Activated naive CD8-positive, alpha-beta T cell treated with anti-CD3 and anti-CD28 coated beads, Interleukin-2, amount 50 U/mL, for 24 hours (primary cell): ENCODE measurements at regions not wholly inside any gene's neighbourhood (a gene's known extent, or its start where the extent isn't known, plus 50 kb on each side); places are given as distances from the start of the nearest gene placed in this dataset.
"Not testable (repeated sequence)": the region's sequence is repeated elsewhere in the genome, so short reads cannot be mapped to it uniquely, and the experiment has no call there.

Experiments used
- ATAC-seq: fragments of 150-1000 bp; cut with Tn5 transposase; one replicate; pipeline ENCODE4 v1.10.0; 2021
- DNase-seq: peaks from one replicate; pipeline ENCODE4 v3.0.0; 2021
- H3K27ac Mint-ChIP-seq: one replicate; pipeline ENCODE4 v1.8.0; 2021; ENCODE audit warnings: mild to moderate bottlenecking, mixed read lengths
- H3K27me3 Mint-ChIP-seq: one replicate; pipeline ENCODE4 v1.8.0; 2021; ENCODE audit warnings: mixed read lengths
- H3K36me3 Mint-ChIP-seq: one replicate; pipeline ENCODE4 v1.8.0; 2021; ENCODE audit warnings: low read depth, mixed read lengths
- H3K4me1 Mint-ChIP-seq: one replicate; pipeline ENCODE4 v1.8.0; 2021; ENCODE audit warnings: mixed read lengths
- H3K4me3 Mint-ChIP-seq: one replicate; pipeline ENCODE4 v1.8.0; 2021; ENCODE audit warnings: mild to moderate bottlenecking, moderate library complexity, mixed read lengths
- H3K9me3 Mint-ChIP-seq: one replicate; pipeline ENCODE4 v1.8.0; 2021; ENCODE audit warnings: mixed read lengths

DNA sequence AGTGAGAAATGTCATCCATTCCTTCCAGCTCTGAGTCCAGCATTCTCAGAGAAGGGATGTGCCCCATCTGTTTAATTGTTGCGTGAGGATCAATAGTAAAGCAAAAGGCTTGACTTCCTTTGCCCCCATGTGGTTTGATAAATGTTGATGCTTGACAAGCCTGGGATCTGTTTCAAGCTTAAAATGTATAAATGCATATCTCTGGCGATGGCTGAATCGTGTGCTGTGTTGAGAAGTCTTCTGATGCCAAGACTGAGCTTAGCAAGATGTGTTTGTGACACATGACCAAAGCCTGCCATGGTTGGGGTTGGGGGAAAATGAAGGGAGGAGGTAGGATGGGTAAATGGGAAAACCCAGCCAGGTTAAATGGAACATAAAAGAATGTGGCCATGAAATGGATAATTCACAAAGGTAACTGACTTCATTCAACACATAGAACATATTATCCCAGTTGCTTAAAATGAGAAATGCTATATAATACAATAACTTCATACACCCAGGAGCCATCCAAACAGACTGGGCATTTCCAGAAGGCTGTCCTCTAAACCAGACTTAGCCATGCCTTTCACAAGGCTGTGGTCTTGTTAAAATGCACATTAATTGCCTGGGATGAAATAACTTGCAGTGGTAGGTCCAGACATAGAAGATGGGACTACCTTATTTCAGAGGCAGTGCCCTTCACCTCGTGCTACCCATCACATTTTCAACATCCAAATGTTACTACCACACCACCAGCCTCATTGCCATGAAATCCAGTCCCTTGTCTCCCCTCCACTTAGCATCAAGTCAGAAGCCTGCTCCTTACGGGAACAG, 147.3 kb upstream of the PDE1C start:
- DNase-seq (no peak), ATAC-seq (no peak)
- no peaks in the 10 kb centered on the region for H3K4me1 Mint-ChIP-seq
- H3K36me3 Mint-ChIP-seq: no peaks in the 10 kb centered on the region
- no peaks in the 10 kb centered on the region for H3K27me3 Mint-ChIP-seq
- no peak overlapping the region for H3K4me3 Mint-ChIP-seq
- H3K9me3 Mint-ChIP-seq: no peaks in the 10 kb centered on the region
- H3K27ac Mint-ChIP-seq: no peak overlapping the region

DNA sequence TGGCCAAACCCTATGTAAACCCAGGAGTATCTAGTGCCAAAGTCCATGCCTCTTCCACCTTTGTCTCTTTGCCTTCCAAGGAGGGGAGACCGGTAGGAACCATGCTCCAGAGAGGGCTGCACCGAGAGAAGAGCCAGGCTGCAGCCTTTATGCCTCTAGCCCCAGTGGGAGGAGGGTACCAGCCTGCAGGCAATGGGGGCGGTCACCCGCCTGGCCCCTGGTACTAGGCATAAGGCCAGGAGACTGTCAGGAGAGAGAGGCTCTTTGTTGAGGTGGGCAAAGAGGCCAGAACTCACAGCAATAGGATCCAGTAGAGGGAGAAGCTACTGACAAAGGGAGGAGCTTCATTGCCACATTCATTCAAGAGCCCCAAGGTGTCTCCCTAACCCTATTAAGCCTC, 146.6 kb upstream of the PDE1C start:
- Mint-ChIP-seq H3K4me3 (no peak overlapping the region), H3K9me3 (no peaks in the 10 kb centered on the region), H3K27me3 (no peaks in the 10 kb centered on the region), H3K36me3 (no peaks in the 10 kb centered on the region), H3K27ac (no peak overlapping the region), H3K4me1 (no peaks in the 10 kb centered on the region)
- ATAC-seq: no peak
- DNase-seq: no peak

DNA sequence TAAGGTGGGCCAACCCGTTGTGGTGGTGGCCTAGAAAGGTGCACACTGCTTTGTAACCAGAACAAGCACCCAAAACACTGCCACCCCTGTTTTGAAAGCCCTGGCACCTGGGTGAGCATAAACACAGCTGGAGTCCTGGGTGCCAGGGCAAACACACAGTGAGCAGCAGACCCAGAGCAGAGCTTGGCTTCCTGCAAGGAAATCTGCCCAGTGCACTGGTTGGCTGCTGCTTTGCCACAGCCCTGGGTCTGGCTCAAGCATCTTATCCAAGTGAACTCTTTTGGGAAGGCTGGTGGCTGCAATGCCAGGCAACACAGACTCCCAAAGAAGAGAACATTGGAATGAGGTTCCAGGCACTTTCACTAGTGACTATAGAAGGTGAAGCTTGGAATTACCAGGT, 145.5 kb upstream of the PDE1C start:
- DNase-seq (no peak), ATAC-seq (no peak)
- H3K27me3 Mint-ChIP-seq: peaks cover 2% of the 10 kb centered on the region
- no peaks in the 10 kb centered on the region for H3K36me3 Mint-ChIP-seq
- no peak overlapping the region for H3K4me3 Mint-ChIP-seq
- no peak overlapping the region for H3K27ac Mint-ChIP-seq
- H3K9me3 Mint-ChIP-seq: no peaks in the 10 kb centered on the region
- H3K4me1 Mint-ChIP-seq: no peaks in the 10 kb centered on the region

DNA sequence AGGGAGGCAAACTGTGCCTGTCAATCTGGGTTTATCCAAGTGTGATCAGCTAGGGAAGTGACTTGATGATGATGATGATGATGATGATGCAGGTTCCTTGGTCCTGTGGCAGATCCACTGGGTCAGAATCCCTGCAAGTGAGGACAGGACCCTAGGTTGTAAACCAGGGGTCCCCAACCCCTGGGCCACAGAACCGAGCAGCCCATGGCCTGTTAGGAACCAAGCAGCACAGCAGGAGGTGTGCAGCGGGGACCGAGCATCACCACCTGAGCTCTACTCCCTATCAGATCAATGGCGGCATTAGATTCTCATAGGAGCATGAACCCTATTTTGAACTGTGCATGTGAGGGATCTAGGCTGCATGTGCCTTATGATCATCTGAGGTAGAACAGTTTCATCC, 144.7 kb upstream of the PDE1C start:
- Mint-ChIP-seq H3K27ac (no peak overlapping the region), H3K4me1 (no peaks in the 10 kb centered on the region), H3K36me3 (no peaks in the 10 kb centered on the region), H3K9me3 (no peaks in the 10 kb centered on the region), H3K4me3 (no peak overlapping the region), H3K27me3 (peaks cover 3% of the 10 kb centered on the region)
- DNase-seq (no peak), ATAC-seq (no peak)

DNA sequence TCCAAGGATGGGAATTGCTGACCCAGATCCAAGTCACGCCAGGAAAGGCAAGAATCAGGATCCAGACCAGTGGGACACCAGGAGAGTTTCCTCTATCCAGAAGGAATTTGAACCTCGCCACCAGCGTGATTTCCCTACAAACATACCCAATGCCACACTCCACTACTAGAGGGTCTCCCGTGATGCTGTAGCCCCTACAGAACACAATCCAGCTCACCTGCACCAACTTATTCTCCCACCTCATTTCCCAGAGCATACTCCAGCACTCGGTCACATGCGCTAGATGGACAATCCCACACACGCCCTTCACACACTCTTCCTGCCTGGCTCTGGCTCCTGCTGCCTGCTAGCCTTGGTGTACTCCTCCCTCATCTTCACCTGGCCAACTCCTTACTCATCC, 142.1 kb upstream of the PDE1C start:
- Mint-ChIP-seq H3K4me1 (no peaks in the 10 kb centered on the region), H3K4me3 (no peak overlapping the region), H3K27ac (no peak overlapping the region), H3K9me3 (no peaks in the 10 kb centered on the region), H3K27me3 (peaks cover 3% of the 10 kb centered on the region), H3K36me3 (no peaks in the 10 kb centered on the region)
- no peak for DNase-seq
- no peak for ATAC-seq

DNA sequence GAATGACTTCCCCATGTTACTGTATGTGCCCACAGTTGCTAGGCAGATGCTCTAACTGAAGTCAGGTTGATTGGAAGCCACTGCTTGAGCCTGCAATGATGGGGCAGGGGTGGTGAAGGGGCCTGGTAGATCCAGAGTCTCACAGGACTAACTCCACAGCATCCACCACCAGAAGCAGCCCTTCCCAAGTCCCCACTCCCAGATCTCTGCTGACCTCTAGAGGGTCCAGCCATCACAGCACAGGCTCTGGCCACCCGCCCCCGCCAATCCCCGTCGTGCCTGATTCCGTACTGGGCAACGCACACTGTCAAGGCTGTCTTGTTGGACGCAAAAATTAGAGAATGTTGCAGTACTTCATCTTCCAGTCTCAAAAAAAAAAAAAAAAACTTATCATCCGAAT, 136.8 kb upstream of the PDE1C start:
- Mint-ChIP-seq H3K36me3 (no peaks in the 10 kb centered on the region), H3K4me3 (no peak overlapping the region), H3K27ac (no peak overlapping the region), H3K4me1 (no peaks in the 10 kb centered on the region), H3K9me3 (no peaks in the 10 kb centered on the region), H3K27me3 (peaks cover 3% of the 10 kb centered on the region)
- ATAC-seq: no peak
- no peak for DNase-seq

DNA sequence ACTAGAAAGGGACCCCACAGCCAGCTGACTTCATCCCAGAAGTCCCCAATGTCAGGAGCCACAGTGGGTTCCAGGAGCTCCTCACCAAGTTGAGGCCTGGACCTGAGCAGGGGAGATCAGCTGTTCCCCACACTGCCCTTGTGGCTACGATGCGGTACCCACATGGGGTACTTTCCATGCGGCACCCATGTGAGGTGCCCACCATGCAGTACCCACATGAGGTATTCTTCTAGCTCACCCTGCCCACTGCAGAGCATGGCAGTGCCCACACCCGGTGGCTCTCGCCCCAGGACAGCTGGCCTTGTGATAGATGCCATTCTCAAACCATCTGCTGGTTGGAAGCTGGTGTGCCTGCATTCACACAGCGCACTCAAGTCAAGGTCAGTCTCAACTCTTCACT, 136.3 kb upstream of the PDE1C start:
- no peak overlapping the region for H3K4me3 Mint-ChIP-seq
- ATAC-seq (no peak), DNase-seq (no peak)
- H3K36me3 Mint-ChIP-seq: no peaks in the 10 kb centered on the region
- peaks cover 5% of the 10 kb centered on the region for H3K27me3 Mint-ChIP-seq
- H3K4me1 Mint-ChIP-seq: no peaks in the 10 kb centered on the region
- no peaks in the 10 kb centered on the region for H3K9me3 Mint-ChIP-seq
- H3K27ac Mint-ChIP-seq: no peak overlapping the region

DNA sequence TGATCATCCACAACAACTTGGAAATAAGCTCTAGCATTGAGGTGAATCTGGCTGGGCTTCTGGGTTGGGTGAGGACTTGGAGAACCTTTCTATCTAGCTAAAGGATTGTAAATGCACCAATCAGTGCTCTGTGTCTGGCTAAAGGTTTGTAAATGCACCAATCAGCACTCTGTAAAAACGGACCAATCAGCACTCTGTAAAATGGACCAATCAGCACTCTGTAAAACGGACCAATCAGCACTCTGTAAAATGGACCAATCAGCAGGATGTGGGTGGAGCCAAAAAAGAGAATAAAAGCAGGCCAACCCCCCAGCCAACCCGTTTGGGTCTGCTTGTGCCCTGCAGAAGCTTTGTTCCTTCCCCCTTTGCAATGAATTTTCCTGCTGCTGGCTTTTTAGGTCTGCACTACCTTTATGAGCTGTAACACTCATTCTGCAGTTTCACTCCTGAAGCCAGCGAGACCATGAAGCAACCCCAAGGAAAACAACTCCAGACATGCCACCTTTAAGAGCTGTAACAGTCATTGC, 135.2 kb upstream of the PDE1C start:
- not testable (repeated sequence) for H3K4me1 Mint-ChIP-seq

DNA sequence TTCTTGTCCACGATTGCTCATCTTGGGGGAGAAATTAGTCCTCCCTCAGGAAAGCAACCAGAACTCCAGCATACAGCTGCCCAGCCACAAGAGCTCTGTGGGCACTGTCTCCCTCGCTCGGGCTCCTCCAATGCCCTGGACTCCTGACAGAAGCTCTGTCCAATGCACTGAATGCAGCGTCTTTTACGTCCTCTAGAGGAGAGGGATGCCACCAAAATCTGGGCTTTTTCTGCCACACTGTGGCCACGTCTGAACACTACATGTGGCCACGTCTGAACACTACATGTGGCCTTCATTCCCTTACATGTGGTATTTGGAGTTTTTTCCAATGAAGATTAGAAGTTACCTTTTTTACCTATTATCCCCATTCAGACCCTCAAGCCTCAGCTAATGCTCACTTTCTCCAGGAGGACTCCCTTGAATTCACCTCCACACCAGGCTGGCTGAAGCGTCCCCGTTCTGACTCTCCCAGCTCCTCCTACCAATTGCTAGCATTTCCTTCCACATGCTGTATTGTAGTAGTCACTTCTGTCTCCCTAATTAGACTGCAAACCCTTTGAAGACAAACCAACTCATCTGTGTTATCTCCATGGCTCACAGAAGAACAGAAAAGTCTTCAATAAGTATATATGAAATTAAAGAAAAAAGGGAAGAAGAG, 134.3 kb upstream of the PDE1C start:
- H3K9me3 Mint-ChIP-seq: no peaks in the 10 kb centered on the region
- ATAC-seq (no peak), DNase-seq (no peak)
- no peaks in the 10 kb centered on the region for H3K4me1 Mint-ChIP-seq
- no peak overlapping the region for H3K27ac Mint-ChIP-seq
- H3K36me3 Mint-ChIP-seq: no peaks in the 10 kb centered on the region
- H3K4me3 Mint-ChIP-seq: no peak overlapping the region
- peaks cover 2% of the 10 kb centered on the region for H3K27me3 Mint-ChIP-seq

More for the DNA sequence above, 135.2 kb upstream of the PDE1C start:
- not testable (repeated sequence) for H3K36me3 Mint-ChIP-seq, H3K27ac Mint-ChIP-seq, ATAC-seq, H3K4me3 Mint-ChIP-seq, DNase-seq, H3K27me3 Mint-ChIP-seq, H3K9me3 Mint-ChIP-seq

DNA sequence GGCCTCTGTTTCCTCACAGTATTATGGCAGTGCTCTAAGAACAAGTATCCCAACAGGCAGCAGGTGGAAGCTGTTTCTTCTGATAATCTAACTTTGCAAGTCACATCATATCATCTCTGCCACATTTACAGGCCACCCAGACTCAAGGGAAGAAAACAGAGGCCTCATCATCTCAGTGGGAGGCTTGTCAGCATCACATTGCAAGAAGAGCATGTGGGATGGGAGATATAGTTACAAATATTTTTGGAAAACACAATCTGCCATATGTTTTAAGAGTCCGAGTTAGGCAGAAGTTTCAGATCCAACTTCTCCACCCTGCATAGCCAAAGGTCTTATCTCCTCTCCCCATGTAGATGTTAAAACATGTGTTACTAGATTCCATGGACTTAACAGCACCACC, 130.4 kb upstream of the PDE1C start:
- Mint-ChIP-seq H3K36me3 (no peaks in the 10 kb centered on the region), H3K27me3 (peaks cover 2% of the 10 kb centered on the region), H3K27ac (no peak overlapping the region), H3K9me3 (peaks cover 9% of the 10 kb centered on the region), H3K4me1 (no peaks in the 10 kb centered on the region), H3K4me3 (no peak overlapping the region)
- DNase-seq (no peak), ATAC-seq (no peak)

DNA sequence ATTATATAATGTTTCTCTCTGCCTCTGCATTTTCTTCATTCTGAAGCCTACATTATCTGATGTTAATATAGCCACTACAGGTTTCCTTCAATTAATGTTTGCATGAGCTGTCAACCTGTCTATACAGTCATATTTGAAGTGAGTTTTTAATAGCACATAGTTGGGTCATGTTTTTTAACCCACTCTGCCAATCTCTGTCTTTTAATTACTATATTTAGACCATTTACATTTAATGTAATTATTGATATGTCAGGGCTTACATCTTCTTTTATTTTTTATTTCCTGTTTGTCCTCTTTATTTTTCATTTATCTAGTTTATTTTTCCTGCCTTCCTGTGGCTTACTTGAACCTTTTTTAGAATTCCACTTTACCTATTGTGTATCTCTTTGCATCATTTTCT, 124.3 kb upstream of the PDE1C start:
- ATAC-seq (no peak), DNase-seq (no peak)
- H3K27me3 Mint-ChIP-seq: no peaks in the 10 kb centered on the region
- H3K4me3 Mint-ChIP-seq: no peak overlapping the region
- H3K9me3 Mint-ChIP-seq: peaks cover 32% of the 10 kb centered on the region
- H3K27ac Mint-ChIP-seq: no peak overlapping the region
- peaks cover 2% of the 10 kb centered on the region for H3K36me3 Mint-ChIP-seq
- H3K4me1 Mint-ChIP-seq: no peaks in the 10 kb centered on the region

DNA sequence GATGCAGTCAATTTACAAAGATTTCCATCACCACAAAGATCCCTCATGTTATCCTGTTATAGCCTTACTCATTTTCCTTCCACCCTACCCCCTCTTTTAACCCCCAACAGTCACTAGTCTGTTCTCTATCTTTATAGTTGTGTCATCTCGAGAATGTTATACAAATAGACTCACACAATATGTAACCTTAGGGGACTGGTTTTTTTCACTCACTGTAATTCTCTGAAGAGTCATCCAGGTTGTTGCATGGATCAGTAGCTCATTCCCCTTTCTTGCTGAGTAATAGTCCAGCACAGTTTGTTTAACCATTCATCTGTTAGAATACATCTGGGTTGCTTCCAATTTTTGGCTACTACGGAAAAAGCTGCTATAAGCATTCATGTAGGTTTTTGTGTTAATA, 121.1 kb upstream of the PDE1C start:
- no peak overlapping the region for H3K27ac Mint-ChIP-seq
- H3K4me3 Mint-ChIP-seq: no peak overlapping the region
- no peaks in the 10 kb centered on the region for H3K27me3 Mint-ChIP-seq
- ATAC-seq (no peak), DNase-seq (no peak)
- H3K9me3 Mint-ChIP-seq: peaks cover 28% of the 10 kb centered on the region
- H3K36me3 Mint-ChIP-seq: peaks cover 2% of the 10 kb centered on the region
- no peaks in the 10 kb centered on the region for H3K4me1 Mint-ChIP-seq

DNA sequence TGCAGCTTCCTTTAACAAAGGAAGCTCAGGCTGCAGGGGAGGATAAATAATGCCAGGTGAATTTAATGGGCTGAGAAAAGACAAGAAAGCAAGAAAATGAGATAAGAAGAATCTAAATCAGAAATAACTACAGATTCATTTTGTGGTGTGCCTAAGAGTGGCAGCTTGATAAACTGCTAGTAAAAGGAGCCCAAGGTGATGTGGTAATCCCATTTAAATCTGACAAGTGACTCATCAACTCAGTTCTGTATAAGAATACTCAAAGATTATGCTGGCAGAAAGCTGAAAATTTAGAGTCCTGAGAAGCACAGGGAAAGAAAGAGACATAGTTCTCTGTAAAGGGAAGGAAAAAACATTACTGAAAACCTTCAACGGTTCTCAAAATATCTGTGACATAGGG, 109.4 kb upstream of the PDE1C start:
- Mint-ChIP-seq H3K27ac (no peak overlapping the region), H3K9me3 (no peaks in the 10 kb centered on the region), H3K27me3 (no peaks in the 10 kb centered on the region), H3K4me3 (no peak overlapping the region), H3K4me1 (no peaks in the 10 kb centered on the region), H3K36me3 (no peaks in the 10 kb centered on the region)
- no peak for ATAC-seq
- no peak for DNase-seq

DNA sequence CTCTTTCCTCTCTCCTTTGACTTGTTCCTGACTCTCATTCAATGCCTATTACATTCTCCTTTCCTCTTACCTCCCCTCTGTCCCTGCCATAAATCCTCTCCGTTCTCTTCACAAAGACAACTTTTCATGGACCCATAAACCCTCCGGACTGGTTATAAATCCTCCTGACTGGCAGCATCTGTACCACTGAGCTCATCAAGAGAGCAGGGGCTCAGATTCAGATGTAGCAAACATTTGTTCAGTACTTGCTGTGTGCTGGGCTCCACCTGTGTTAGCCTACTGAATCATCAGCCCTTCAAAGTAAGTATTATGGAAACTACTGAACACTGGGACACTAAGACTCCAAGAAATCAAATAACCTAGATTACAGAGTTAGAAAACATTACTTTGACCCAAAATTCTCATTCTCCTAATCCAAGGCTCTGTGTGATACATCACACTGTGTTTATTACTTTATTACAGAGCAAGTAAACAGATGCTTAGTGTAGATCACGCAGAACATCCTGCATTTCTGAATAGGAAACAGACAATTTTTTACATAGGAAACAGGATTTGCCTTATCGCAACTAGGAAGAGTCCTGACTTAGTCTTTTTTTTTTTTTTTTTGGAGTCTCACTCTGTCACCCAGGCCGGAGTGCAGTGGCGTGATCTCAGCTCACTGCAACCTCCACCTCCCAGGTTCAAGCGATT, 108.6 kb upstream of the PDE1C start:
- ATAC-seq: no peak
- H3K27ac Mint-ChIP-seq: no peak overlapping the region
- DNase-seq: no peak
- H3K9me3 Mint-ChIP-seq: no peaks in the 10 kb centered on the region
- no peaks in the 10 kb centered on the region for H3K4me1 Mint-ChIP-seq
- no peak overlapping the region for H3K4me3 Mint-ChIP-seq
- H3K27me3 Mint-ChIP-seq: no peaks in the 10 kb centered on the region
- no peaks in the 10 kb centered on the region for H3K36me3 Mint-ChIP-seq

DNA sequence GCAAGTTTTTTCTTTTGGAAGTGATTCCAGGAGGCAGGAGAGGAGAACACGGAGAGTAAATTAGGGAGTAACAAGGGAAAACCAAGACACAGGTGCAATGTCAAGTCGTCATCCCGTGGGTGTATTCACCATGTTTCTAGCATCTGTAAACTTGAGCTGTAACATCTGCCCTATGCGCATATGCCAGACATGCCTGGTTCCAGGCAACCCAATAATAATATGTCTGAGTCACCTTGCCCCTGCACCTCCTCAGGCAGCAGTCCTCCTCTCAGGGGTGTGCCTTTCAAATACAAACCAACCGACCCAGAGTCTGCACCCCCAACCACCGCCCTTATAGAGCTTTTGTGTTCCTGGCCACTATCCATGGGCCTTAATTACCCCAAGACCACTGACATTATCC, 107.0 kb upstream of the PDE1C start:
- Mint-ChIP-seq H3K9me3 (no peaks in the 10 kb centered on the region), H3K27ac (no peak overlapping the region), H3K36me3 (no peaks in the 10 kb centered on the region)

More for the DNA sequence above, 107.0 kb upstream of the PDE1C start:
- Mint-ChIP-seq H3K4me3 (no peak overlapping the region), H3K27me3 (no peaks in the 10 kb centered on the region), H3K4me1 (no peaks in the 10 kb centered on the region)
- DNase-seq: no peak
- no peak for ATAC-seq
